ENCODE measurements at regions not wholly inside any gene's neighbourhood (a gene's known extent, or its start where the extent isn't known, plus 50 kb on each side); places are given as distances from the start of the nearest gene placed in this dataset.

GRCh38 chr5:87572611-87573010 is 159.9 kb upstream of the CCNH start:
- no peaks in the 10 kb centered on the region for H3K27me3 ChIP-seq (ENCODE audit: control insufficient read depth in 2 of 2, insufficient read depth in 2 of 2, low read length in 2 of 2)
- intact Hi-C loops (cut with micrococcal nuclease), result no loop called here
- no peak overlapping the region for H3K4me2 ChIP-seq (ENCODE audit: insufficient read depth, low read length)
- ATAC-seq, result no peak
- in situ Hi-C loops (cut with MboI), result no loop called here
- no peak overlapping the region for H3K9ac ChIP-seq (ENCODE audit: insufficient read depth in 1 of 2, low read depth in 2 of 2, low read length in 2 of 2)
- ChIA-PET CTCF (ENCODE audit: low intra/inter-chr PET ratio) (no interaction called here), POLR2A (interaction anchor here (0.6 kb wide), 1 partner anchor 13 kb away, joined by 3 read pairs; no protein-coding TSS in a partner anchor)
- no peaks in the 10 kb centered on the region for H3K4me1 ChIP-seq (replicated peaks in 1 of 2; ENCODE audit: control insufficient read depth in 2 of 2, insufficient read depth in 2 of 2, low read length in 2 of 2)
- no peak overlapping the region for H2AFZ ChIP-seq (ENCODE audit: low read depth, low read length)
- DNase-seq (ENCODE audit: extremely low read depth in 1 of 4, low spot score in 3 of 4), result no peak
- no peak overlapping the region for H3K4me3 ChIP-seq
- H3K36me3 ChIP-seq (ENCODE audit: control insufficient read depth, insufficient read depth, low read length), result no peaks in the 10 kb centered on the region
- no TSS peak for BruUV-seq (replicated peaks)
- WGBS (ENCODE audit: insufficient coverage, low coverage, missing lambda C conversion rate), result 0% methylated on average over 8 of the region's 8 CpGs
- no peaks in the 10 kb centered on the region for H3K9me3 ChIP-seq (replicated peaks; ENCODE audit: control insufficient read depth, insufficient read depth, low read depth, low read length)
- no peaks in the 10 kb centered on the region for H4K20me1 ChIP-seq (replicated peaks; ENCODE audit: control insufficient read depth, insufficient read depth, low read length)
- no peaks in the 10 kb centered on the region for H3K9me1 ChIP-seq (ENCODE audit: control insufficient read depth, insufficient read depth, low read length)
- no peak for FAIRE-seq
- no peak for TF ChIP-seq KLF6 (CRISPR knock-in tag; IDR thresholded peaks at IDR 0.05; ENCODE audit: borderline replicate concordance)
- TF ChIP-seq, protein P1, sequence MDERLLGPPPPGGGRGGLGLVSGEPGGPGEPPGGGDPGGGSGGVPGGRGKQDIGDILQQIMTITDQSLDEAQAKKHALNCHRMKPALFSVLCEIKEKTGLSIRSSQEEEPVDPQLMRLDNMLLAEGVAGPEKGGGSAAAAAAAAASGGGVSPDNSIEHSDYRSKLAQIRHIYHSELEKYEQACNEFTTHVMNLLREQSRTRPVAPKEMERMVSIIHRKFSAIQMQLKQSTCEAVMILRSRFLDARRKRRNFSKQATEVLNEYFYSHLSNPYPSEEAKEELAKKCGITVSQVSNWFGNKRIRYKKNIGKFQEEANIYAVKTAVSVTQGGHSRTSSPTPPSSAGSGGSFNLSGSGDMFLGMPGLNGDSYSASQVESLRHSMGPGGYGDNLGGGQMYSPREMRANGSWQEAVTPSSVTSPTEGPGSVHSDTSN (CRISPR knock-in tag; IDR thresholded peaks at IDR 0.05; ENCODE audit: low read depth), result no peak
- TF ChIP-seq, protein P1 (tag; conservative IDR thresholded peaks at IDR 0.05; ENCODE audit: low read depth), result no peak
- TF ChIP-seq EGR1 (conservative IDR thresholded peaks at IDR 0.05), result no peak
- no peak for TF ChIP-seq TAF9B (IDR thresholded peaks at IDR 0.05; ENCODE audit: partially characterized antibody)
- no peak for TF ChIP-seq HMG20B (CRISPR knock-in tag; IDR thresholded peaks at IDR 0.05)
- no peak for TF ChIP-seq ARID3A (IDR thresholded peaks at IDR 0.05; ENCODE audit: borderline replicate concordance, low read depth, low read length)
- no peak for TF ChIP-seq LARP7 (IDR thresholded peaks at IDR 0.05)
- TF ChIP-seq DDX20 (tag; IDR thresholded peaks at IDR 0.05; ENCODE audit: low read depth), result no peak
- no peak for TF ChIP-seq STAT5B (CRISPR knock-in tag; IDR thresholded peaks at IDR 0.05)
- H3K79me2 ChIP-seq (ENCODE audit: control insufficient read depth, insufficient read depth, low read length), result no peaks in the 10 kb centered on the region
- H3K27ac ChIP-seq (ENCODE audit: extremely low read depth, low read depth, low read length), result no peak overlapping the region

Measured in K562 (cell line).